ENCODE measurements at regions not wholly inside any gene's neighbourhood (a gene's known extent, or its start where the extent isn't known, plus 50 kb on each side); places are given as distances from the start of the nearest gene placed in this dataset.

GRCh38 chr9:87787735-87788134 lies 61.8 kb downstream of the CTSL start:
- no peak for DNase-seq (ENCODE audit: low spot score)
- no peaks in the 10 kb centered on the region for H3K9me3 Mint-ChIP-seq (ENCODE audit: unreplicated experiment)
- H3K27me3 Mint-ChIP-seq (ENCODE audit: unreplicated experiment), result no peaks in the 10 kb centered on the region
- no peak overlapping the region for H3K27ac Mint-ChIP-seq (ENCODE audit: unreplicated experiment)
- H3K36me3 Mint-ChIP-seq (ENCODE audit: low read depth, unreplicated experiment), result no peaks in the 10 kb centered on the region
- TF ChIP-seq CTCF (IDR thresholded peaks at IDR 0.05; ENCODE audit: unreplicated experiment), result no peak
- H3K4me1 Mint-ChIP-seq (ENCODE audit: unreplicated experiment), result peaks cover 15% of the 10 kb centered on the region
- H3K4me3 Mint-ChIP-seq (ENCODE audit: unreplicated experiment), result no peak overlapping the region

GRCh38 chr9:87792831-87793288 lies 66.9 kb downstream of the CTSL start:
- no peak overlapping the region for H3K27ac Mint-ChIP-seq (ENCODE audit: unreplicated experiment)
- H3K9me3 Mint-ChIP-seq (ENCODE audit: unreplicated experiment), result no peaks in the 10 kb centered on the region
- no peak overlapping the region for H3K4me3 Mint-ChIP-seq (ENCODE audit: unreplicated experiment)
- H3K27me3 Mint-ChIP-seq (ENCODE audit: unreplicated experiment), result peaks cover 4% of the 10 kb centered on the region
- no peaks in the 10 kb centered on the region for H3K36me3 Mint-ChIP-seq (ENCODE audit: low read depth, unreplicated experiment)
- DNase-seq (ENCODE audit: low spot score), result no peak
- peaks cover 1% of the 10 kb centered on the region for H3K4me1 Mint-ChIP-seq (ENCODE audit: unreplicated experiment)
- no peak for TF ChIP-seq CTCF (IDR thresholded peaks at IDR 0.05; ENCODE audit: unreplicated experiment)

- DNase-seq (ENCODE audit: low spot score), result no peak
- no peaks in the 10 kb centered on the region for H3K36me3 Mint-ChIP-seq (ENCODE audit: low read depth, unreplicated experiment)
- TF ChIP-seq CTCF (IDR thresholded peaks at IDR 0.05; ENCODE audit: unreplicated experiment), result no peak
These were observed 67.4 kb downstream of the CTSL start for GRCh38 chr9:87793292-87793691.

GRCh38 chr9:87795178-87795577 lies 69.3 kb downstream of the CTSL start:
- Mint-ChIP-seq H3K4me1 (ENCODE audit: unreplicated experiment) (peaks cover 2% of the 10 kb centered on the region), H3K27ac (ENCODE audit: unreplicated experiment) (no peak overlapping the region), H3K36me3 (ENCODE audit: low read depth, unreplicated experiment) (no peaks in the 10 kb centered on the region), H3K27me3 (ENCODE audit: unreplicated experiment) (peaks cover 4% of the 10 kb centered on the region), H3K4me3 (ENCODE audit: unreplicated experiment) (no peak overlapping the region), H3K9me3 (ENCODE audit: unreplicated experiment) (no peaks in the 10 kb centered on the region)
- DNase-seq (ENCODE audit: low spot score), result no peak
- no peak for TF ChIP-seq CTCF (IDR thresholded peaks at IDR 0.05; ENCODE audit: unreplicated experiment)

More at GRCh38 chr9:87793292-87793691, 67.4 kb downstream of the CTSL start:
- Mint-ChIP-seq H3K4me3 (ENCODE audit: unreplicated experiment) (no peak overlapping the region), H3K27me3 (ENCODE audit: unreplicated experiment) (peaks cover 4% of the 10 kb centered on the region), H3K9me3 (ENCODE audit: unreplicated experiment) (no peaks in the 10 kb centered on the region), H3K27ac (ENCODE audit: unreplicated experiment) (no peak overlapping the region), H3K4me1 (ENCODE audit: unreplicated experiment) (peaks cover 2% of the 10 kb centered on the region)

GRCh38 chr9:87796196-87796595 lies 70.3 kb downstream of the CTSL start:
- Mint-ChIP-seq H3K27ac (ENCODE audit: unreplicated experiment) (no peak overlapping the region), H3K9me3 (ENCODE audit: unreplicated experiment) (no peaks in the 10 kb centered on the region), H3K4me3 (ENCODE audit: unreplicated experiment) (no peak overlapping the region), H3K4me1 (ENCODE audit: unreplicated experiment) (peaks cover 2% of the 10 kb centered on the region), H3K36me3 (ENCODE audit: low read depth, unreplicated experiment) (no peaks in the 10 kb centered on the region), H3K27me3 (ENCODE audit: unreplicated experiment) (peaks cover 4% of the 10 kb centered on the region)
- no peak for TF ChIP-seq CTCF (IDR thresholded peaks at IDR 0.05; ENCODE audit: unreplicated experiment)
- DNase-seq (ENCODE audit: low spot score), result no peak

Measured in endothelial cell (in vitro differentiated cells).